Astrocyte of the cerebellum (primary cell): ENCODE measurements at regions not wholly inside any gene's neighbourhood (a gene's known extent, or its start where the extent isn't known, plus 50 kb on each side); places are given as distances from the start of the nearest gene placed in this dataset.
A peak's percentile ranks its signal among the peaks of the same experiment; 100 is the strongest.

ENCODE experiments used
- DNase-seq: peaks from one replicate; pipeline ENCODE4 v3.0.0-alpha.2; 2011; ENCODE audit warnings: low read depth
- H3K4me3 ChIP-seq: 2 replicates; pipeline ENCODE4 v1.5.1; 2011; ENCODE audit warnings: mild to moderate bottlenecking, low read depth, low read length, moderate library complexity
- in situ Hi-C: cut with HindIII; loops from 2 replicates; pipeline ENCODE4 v1.10.0; 2017; ENCODE audit warnings: low sequenced_read_pairs
- TF ChIP-seq, protein P1 (sequence below): IDR thresholded peaks from 2 replicates; pipeline ENCODE4 v1.5.1; 2012; ENCODE audit warnings: low read length, low read depth, moderate library complexity, mild to moderate bottlenecking; ENCODE audit errors: missing control alignments

DNA sequence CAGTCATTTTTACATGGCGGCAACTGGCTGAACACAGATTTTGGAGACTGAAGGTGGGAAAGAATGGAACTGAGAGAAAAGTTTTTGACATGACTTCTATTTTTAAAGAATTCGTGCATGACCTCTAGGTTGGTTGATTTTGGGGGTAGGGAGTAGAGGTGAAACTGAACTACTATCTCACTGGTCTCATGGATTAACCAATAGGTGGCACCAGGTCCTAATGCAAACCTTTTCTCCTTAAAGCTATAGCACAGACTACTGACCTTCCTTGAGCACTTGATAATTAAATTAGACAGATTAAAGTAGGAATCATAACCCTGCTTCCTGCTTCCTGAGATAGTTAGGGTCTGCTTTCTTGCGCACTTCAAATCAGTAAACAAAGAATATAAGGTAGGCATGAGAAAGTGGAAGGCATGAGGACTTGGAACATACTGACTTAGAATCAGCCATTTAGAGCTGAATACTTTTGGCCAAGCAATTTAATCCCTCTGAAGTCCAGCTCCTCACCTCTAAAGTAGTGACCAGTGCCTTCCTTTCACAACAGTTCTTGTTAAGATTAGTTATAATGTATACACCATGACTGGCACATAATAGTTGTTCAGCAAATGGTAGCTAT lies 206.0 kb downstream of the CENPF start:
- no peak overlapping the region for H3K4me3 ChIP-seq
- in situ Hi-C loops = no loop called here
- TF ChIP-seq, protein P1, sequence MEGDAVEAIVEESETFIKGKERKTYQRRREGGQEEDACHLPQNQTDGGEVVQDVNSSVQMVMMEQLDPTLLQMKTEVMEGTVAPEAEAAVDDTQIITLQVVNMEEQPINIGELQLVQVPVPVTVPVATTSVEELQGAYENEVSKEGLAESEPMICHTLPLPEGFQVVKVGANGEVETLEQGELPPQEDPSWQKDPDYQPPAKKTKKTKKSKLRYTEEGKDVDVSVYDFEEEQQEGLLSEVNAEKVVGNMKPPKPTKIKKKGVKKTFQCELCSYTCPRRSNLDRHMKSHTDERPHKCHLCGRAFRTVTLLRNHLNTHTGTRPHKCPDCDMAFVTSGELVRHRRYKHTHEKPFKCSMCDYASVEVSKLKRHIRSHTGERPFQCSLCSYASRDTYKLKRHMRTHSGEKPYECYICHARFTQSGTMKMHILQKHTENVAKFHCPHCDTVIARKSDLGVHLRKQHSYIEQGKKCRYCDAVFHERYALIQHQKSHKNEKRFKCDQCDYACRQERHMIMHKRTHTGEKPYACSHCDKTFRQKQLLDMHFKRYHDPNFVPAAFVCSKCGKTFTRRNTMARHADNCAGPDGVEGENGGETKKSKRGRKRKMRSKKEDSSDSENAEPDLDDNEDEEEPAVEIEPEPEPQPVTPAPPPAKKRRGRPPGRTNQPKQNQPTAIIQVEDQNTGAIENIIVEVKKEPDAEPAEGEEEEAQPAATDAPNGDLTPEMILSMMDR = peak; percentile 27
- peak; percentile 11 for DNase-seq

DNA sequence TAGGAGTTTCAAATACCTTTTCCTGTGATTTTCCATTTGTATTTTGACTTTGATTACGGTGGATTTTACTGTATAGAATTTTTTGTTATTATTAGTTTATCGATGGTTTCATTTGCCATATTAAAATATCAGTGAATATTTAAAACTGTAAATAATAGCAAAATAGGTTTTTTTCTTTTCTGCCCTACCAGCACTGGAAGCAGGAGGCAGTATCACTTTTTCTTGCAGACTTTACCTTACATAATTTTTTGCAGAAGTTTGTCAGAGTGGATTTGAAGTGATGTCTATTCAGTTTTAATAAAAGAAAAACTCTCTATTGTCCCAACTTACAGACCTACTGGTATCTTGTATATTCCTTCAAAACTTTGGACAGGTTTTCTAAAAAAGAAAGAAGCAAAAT lies 213.6 kb downstream of the CENPF start:
- in situ Hi-C loops = no loop called here
- TF ChIP-seq, protein P1 = peak; percentile 6
- DNase-seq = no peak
- no peak overlapping the region for H3K4me3 ChIP-seq

DNA sequence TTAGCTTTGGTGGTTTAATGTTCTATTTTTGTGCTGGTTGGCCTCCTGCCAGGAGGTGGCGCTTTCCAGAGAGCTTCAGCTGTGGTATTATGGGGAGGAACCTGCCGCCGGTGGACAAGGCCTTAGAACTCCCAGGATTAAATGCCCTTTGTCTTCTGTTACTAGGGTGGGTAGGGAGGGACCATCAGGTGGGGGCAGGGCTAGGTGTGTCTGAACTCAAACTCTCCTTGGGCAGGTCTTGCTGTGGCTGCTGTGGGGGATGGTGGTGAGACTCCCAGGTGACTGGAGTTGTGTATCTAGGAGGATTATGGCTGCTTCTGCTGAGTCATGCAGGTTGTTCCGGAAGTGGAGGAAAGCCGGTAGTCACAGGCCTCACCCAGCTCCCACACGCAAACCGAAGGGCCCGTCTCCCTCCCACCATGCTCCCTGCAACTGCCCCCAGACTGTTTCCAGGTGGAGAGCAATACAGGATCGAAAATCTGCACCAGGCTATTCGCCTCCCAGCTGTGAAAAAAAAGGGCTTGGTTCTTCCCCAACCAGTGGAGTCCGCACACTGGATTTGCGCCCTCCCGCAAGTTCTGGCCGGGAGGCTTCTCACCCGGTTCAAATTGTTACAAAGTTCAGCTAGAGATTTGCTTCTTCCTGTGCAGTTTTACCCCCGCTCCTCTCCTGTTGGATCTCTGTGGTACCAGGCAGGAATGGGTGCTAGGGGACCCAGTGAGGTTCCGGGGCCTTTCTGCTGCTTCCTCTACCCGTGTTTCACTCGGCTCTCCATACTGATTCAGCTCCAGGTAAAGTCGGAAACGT lies 220.5 kb downstream of the CENPF start:
- in situ Hi-C loops = no loop called here
- no peak for DNase-seq
- no peak overlapping the region for H3K4me3 ChIP-seq
- TF ChIP-seq, protein P1 = no peak

DNA sequence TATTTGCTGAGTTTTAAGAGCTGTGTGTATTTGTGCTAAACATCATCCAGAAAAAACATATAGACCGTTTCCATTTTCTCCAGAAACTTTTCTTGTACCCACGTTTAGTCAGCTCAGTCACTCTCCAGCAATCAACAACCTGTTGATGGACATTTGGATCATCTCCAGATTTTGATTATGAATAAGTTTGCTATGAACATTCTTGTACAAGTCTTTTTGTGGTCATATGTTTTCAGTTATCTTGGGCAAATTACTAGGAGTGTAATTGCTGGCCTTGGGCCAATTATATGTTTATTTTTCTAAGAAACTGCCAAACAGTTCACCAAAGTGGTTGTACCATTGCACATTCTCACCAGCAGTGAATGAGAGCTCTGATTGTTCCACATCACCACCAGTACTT lies 221.8 kb downstream of the CENPF start:
- TF ChIP-seq, protein P1 = no peak
- in situ Hi-C loops = no loop called here
- no peak for DNase-seq
- no peak overlapping the region for H3K4me3 ChIP-seq

DNA sequence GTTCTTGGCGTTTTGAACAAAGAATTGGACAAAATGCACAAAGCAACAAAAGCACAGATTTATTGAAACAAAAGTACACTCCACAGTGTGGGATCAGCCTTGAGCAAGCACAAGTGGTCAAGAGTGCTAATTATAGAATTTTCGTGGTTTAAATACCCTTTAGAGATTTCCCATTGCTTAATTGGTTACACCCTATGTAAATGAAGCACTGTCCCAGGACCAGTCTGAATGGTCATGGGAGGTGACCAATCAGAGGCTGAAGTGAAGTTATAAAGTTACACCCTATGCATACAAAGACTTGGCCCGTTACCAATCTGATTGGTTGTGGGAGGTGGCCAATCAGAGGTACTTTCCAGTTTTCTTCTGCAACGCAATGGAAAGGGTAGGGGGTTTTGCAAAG lies 223.6 kb downstream of the CENPF start:
- H3K4me3 ChIP-seq = no peak overlapping the region
- in situ Hi-C loops = no loop called here
- TF ChIP-seq, protein P1 = no peak
- DNase-seq = no peak

DNA sequence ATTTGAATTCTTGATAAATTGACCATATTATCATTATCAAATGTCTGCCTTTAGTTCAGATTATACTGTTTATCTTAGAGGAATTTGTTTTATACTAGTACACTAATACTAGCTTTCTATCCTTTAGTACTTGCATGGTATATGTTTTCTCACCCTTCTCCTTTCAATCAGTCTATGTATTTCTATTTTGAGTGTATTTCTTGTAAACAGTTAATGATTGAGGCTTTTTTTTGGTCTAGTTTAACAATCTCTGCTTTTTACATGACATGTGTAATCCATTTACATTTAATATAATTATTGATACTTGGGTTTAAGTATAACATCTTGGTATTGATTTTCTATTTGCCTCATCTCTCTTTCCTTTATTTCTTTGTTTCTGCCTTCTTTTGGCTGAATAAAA lies 224.9 kb downstream of the CENPF start:
- no peak for DNase-seq
- in situ Hi-C loops = no loop called here
- no peak overlapping the region for H3K4me3 ChIP-seq
- TF ChIP-seq, protein P1 = no peak
